HEK293 (cell line): ENCODE measurements at regions not wholly inside any gene's neighbourhood (a gene's known extent, or its start where the extent isn't known, plus 50 kb on each side); places are given as distances from the start of the nearest gene placed in this dataset.

Experiments used
- CTCF ChIA-PET: fragments of 350-600 bp; formaldehyde crosslinking; extraction: SDS; loops from one replicate; lab custom pipeline; 2021; ENCODE audit warnings: antibody characterized with exemption; lab: Yijun Ruan, JAX
- POLR2A ChIA-PET: fragments of 300-600 bp; formaldehyde crosslinking; extraction: SDS; loops from one replicate; lab custom pipeline; 2020; ENCODE audit warnings: antibody characterized with exemption, inconsistent platforms; lab: Yijun Ruan, JAX
- H3K27ac ChIP-seq: fragments of 200-500 bp; sonication (Bioruptor generic); 2 replicates; pipeline ENCODE4 v1.5.1; 2014; ENCODE audit warnings: low read depth, low read length, control low read depth, inconsistent platforms; ENCODE audit errors: extremely low read depth
- H3K36me3 ChIP-seq, 2 experiments: fragments of 200-500 bp in 1 of 2; sonication (Bioruptor generic) in 1 of 2; 1 replicate in 1 of 2; 2 replicates in 1 of 2; pipeline ENCODE4 v1.5.1; 2014 to 2017; ENCODE audit warnings: inconsistent platforms in 2 of 2, low read length in 2 of 2; ENCODE audit not compliant: control insufficient read depth in 2 of 2, insufficient read depth in 1 of 2
- H3K4me1 ChIP-seq: fragments of 200-500 bp; sonication (Bioruptor generic); 2 replicates; pipeline ENCODE4 v1.5.1; 2014; ENCODE audit warnings: mild to moderate bottlenecking, low read length, inconsistent platforms; ENCODE audit not compliant: control insufficient read depth, insufficient read depth
- H3K4me3 ChIP-seq: 2 replicates; pipeline ENCODE4 v1.5.1; 2011; ENCODE audit warnings: low read depth, mild to moderate bottlenecking, control low read depth, low read length, moderate library complexity
- H3K9me3 ChIP-seq: fragments of 200-500 bp; sonication (Bioruptor generic); 2 replicates; pipeline ENCODE4 v1.5.1; 2014; ENCODE audit warnings: low read depth, low read length, inconsistent platforms; ENCODE audit not compliant: control insufficient read depth, insufficient read depth
- BCL11B ChIP-seq: fragments of 450-650 bp; formaldehyde crosslinking; IDR thresholded peaks from 2 replicates; pipeline ENCODE4 v1.5.1; 2016; ENCODE audit warnings: low read depth, missing biosample characterization, missing genetic modification characterization
- GLIS2 ChIP-seq: fragments of 450-650 bp; formaldehyde crosslinking; IDR thresholded peaks from 2 replicates; pipeline ENCODE4 v1.5.1; 2016; ENCODE audit warnings: missing biosample characterization, missing genetic modification characterization
- HOXA7 ChIP-seq: sonication (generic); formaldehyde crosslinking; IDR thresholded peaks from 2 replicates; pipeline ENCODE4 v1.8.1; 2022; ENCODE audit warnings: missing genetic modification reagents, borderline replicate concordance
- RBAK ChIP-seq: fragments of 450-650 bp; formaldehyde crosslinking; IDR thresholded peaks from 2 replicates; pipeline ENCODE4 v1.5.1; 2016; ENCODE audit warnings: missing biosample characterization, missing genetic modification characterization
- TCF7L2 ChIP-seq: IDR thresholded peaks from 2 replicates; pipeline ENCODE4 v1.6.1; 2011; ENCODE audit warnings: low read depth, mild to moderate bottlenecking, inconsistent platforms, low read length, moderate library complexity, borderline replicate concordance
- ZBTB21 ChIP-seq: fragments of 450-650 bp; formaldehyde crosslinking; IDR thresholded peaks from 2 replicates; pipeline ENCODE4 v1.5.1; 2017; ENCODE audit warnings: missing biosample characterization, missing genetic modification characterization
- ZFP3 ChIP-seq: fragments of 450-650 bp; formaldehyde crosslinking; IDR thresholded peaks from 2 replicates; pipeline ENCODE4 v1.5.1; 2016; ENCODE audit warnings: low read depth, missing biosample characterization, missing genetic modification characterization
- ZNF112 ChIP-seq: fragments of 450-650 bp; formaldehyde crosslinking; IDR thresholded peaks from 2 replicates; pipeline ENCODE4 v1.5.0; 2017; ENCODE audit warnings: missing biosample characterization, missing genetic modification characterization
- ZNF169 ChIP-seq: fragments of 450-650 bp; formaldehyde crosslinking; IDR thresholded peaks from 2 replicates; pipeline ENCODE4 v1.5.1; 2016; ENCODE audit warnings: missing biosample characterization, missing genetic modification characterization
- ZNF174 ChIP-seq: fragments of 450-650 bp; formaldehyde crosslinking; IDR thresholded peaks from 2 replicates; pipeline ENCODE4 v1.5.0; 2017; ENCODE audit warnings: missing biosample characterization, mild to moderate bottlenecking, missing genetic modification characterization
- ZNF19 ChIP-seq: fragments of 450-650 bp; formaldehyde crosslinking; IDR thresholded peaks from 2 replicates; pipeline ENCODE4; 2016; ENCODE audit warnings: missing biosample characterization, missing genetic modification characterization, low read depth
- ZNF2 ChIP-seq: fragments of 450-650 bp; formaldehyde crosslinking; IDR thresholded peaks from 2 replicates; pipeline ENCODE4 v1.5.1; 2016; ENCODE audit warnings: missing biosample characterization, missing genetic modification characterization
- ZNF23 ChIP-seq: fragments of 450-650 bp; formaldehyde crosslinking; IDR thresholded peaks from 2 replicates; pipeline ENCODE4 v1.5.1; 2016; ENCODE audit warnings: missing biosample characterization, missing genetic modification characterization, borderline replicate concordance
- ZNF239 ChIP-seq: fragments of 450-650 bp; formaldehyde crosslinking; IDR thresholded peaks from 2 replicates; pipeline ENCODE4 v1.5.1; 2016; ENCODE audit warnings: missing biosample characterization, missing genetic modification characterization
- ZNF266 ChIP-seq: fragments of 450-650 bp; formaldehyde crosslinking; IDR thresholded peaks from 2 replicates; pipeline ENCODE4 v1.5.1; 2016; ENCODE audit warnings: missing biosample characterization, missing genetic modification characterization, low read depth
- ZNF302 ChIP-seq: fragments of 450-650 bp; formaldehyde crosslinking; IDR thresholded peaks from 2 replicates; pipeline ENCODE4 v1.5.1; 2016; ENCODE audit warnings: missing biosample characterization, missing genetic modification characterization, low read depth
- ZNF404 ChIP-seq: fragments of 450-650 bp; formaldehyde crosslinking; IDR thresholded peaks from 2 replicates; pipeline ENCODE4 v1.5.1; 2017; ENCODE audit warnings: missing biosample characterization, missing genetic modification characterization
- ZNF521 ChIP-seq: fragments of 450-650 bp; formaldehyde crosslinking; IDR thresholded peaks from 2 replicates; pipeline ENCODE4 v1.5.1; 2017; ENCODE audit warnings: missing biosample characterization, mild to moderate bottlenecking, missing genetic modification characterization
- ZNF548 ChIP-seq: fragments of 450-650 bp; formaldehyde crosslinking; IDR thresholded peaks from 2 replicates; pipeline ENCODE4 v1.5.1; 2016; ENCODE audit warnings: missing biosample characterization, missing genetic modification characterization
- ZNF621 ChIP-seq: fragments of 450-650 bp; formaldehyde crosslinking; IDR thresholded peaks from 2 replicates; pipeline ENCODE4 v1.5.1; 2017; ENCODE audit warnings: missing biosample characterization, missing genetic modification characterization
- ZNF792 ChIP-seq: fragments of 450-650 bp; formaldehyde crosslinking; IDR thresholded peaks from 2 replicates; pipeline ENCODE4 v1.5.1; 2016; ENCODE audit warnings: missing biosample characterization, missing genetic modification characterization
- TF ChIP-seq, protein P1 (sequence below): fragments of 450-650 bp; formaldehyde crosslinking; IDR thresholded peaks from 2 replicates; pipeline ENCODE4 v1.5.1; 2016; ENCODE audit warnings: missing biosample characterization, missing genetic modification characterization, low read depth
- TF ChIP-seq, protein P2 (sequence below): fragments of 450-650 bp; formaldehyde crosslinking; IDR thresholded peaks from 2 replicates; pipeline ENCODE4 v1.5.1; 2017; ENCODE audit warnings: missing biosample characterization, missing genetic modification characterization
- TF ChIP-seq, protein P3 (sequence below): fragments of 450-650 bp; formaldehyde crosslinking; IDR thresholded peaks from 2 replicates; pipeline ENCODE4 v1.5.1; 2017; ENCODE audit warnings: missing biosample characterization, missing genetic modification characterization
- TF ChIP-seq, protein P4 (sequence below): fragments of 450-650 bp; formaldehyde crosslinking; IDR thresholded peaks from 2 replicates; pipeline ENCODE4 v1.5.1; 2016; ENCODE audit warnings: missing biosample characterization, missing genetic modification characterization

DNA sequence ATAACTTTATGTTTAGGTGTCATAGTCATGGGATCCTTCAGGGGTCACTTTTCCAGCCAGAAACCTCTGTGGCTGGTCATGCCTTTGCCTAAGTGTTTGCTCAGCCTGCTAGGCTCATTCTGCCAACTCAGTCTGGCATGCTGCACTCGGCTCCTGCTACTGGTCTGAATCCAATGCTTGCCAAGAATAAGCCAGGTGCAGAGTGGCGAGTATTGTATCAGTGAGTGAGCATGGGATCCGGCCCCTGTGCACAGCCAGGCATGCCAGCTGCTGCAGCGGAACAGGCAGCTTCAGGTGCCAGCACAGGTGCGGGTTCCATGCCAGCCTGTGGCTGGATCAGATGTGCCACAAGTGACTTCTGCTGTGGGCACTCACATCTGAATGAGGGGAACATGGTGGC is 1269.3 kb upstream of the CNTN5 start:
- ChIA-PET CTCF (no interaction called here), POLR2A (no interaction called here)
- Histone ChIP-seq H3K9me3 (no peaks in the 10 kb centered on the region), H3K4me1 (no peaks in the 10 kb centered on the region), H3K27ac (no peak overlapping the region), H3K36me3 (no peaks in the 10 kb centered on the region), H3K4me3 (no peak overlapping the region)
- TF ChIP-seq, protein P1, sequence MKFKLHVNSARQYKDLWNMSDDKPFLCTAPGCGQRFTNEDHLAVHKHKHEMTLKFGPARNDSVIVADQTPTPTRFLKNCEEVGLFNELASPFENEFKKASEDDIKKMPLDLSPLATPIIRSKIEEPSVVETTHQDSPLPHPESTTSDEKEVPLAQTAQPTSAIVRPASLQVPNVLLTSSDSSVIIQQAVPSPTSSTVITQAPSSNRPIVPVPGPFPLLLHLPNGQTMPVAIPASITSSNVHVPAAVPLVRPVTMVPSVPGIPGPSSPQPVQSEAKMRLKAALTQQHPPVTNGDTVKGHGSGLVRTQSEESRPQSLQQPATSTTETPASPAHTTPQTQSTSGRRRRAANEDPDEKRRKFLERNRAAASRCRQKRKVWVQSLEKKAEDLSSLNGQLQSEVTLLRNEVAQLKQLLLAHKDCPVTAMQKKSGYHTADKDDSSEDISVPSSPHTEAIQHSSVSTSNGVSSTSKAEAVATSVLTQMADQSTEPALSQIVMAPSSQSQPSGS (tag by site-specific recombination): no peak
- no peak for TF ChIP-seq ZNF2 (tag by site-specific recombination)
- no peak for TF ChIP-seq GLIS2 (tag by site-specific recombination)
- TF ChIP-seq ZNF266: no peak
- TF ChIP-seq ZNF302: no peak
- TF ChIP-seq ZNF621 (tag by site-specific recombination): no peak
- no peak for TF ChIP-seq ZFP3 (tag by site-specific recombination)
- TF ChIP-seq HOXA7 (CRISPR knock-in tag): no peak
- TF ChIP-seq ZNF792: no peak
- TF ChIP-seq, protein P2, sequence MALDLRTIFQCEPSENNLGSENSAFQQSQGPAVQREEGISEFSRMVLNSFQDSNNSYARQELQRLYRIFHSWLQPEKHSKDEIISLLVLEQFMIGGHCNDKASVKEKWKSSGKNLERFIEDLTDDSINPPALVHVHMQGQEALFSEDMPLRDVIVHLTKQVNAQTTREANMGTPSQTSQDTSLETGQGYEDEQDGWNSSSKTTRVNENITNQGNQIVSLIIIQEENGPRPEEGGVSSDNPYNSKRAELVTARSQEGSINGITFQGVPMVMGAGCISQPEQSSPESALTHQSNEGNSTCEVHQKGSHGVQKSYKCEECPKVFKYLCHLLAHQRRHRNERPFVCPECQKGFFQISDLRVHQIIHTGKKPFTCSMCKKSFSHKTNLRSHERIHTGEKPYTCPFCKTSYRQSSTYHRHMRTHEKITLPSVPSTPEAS (tag by site-specific recombination): no peak
- no peak for TF ChIP-seq ZNF404 (tag by site-specific recombination)
- TF ChIP-seq, protein P3, sequence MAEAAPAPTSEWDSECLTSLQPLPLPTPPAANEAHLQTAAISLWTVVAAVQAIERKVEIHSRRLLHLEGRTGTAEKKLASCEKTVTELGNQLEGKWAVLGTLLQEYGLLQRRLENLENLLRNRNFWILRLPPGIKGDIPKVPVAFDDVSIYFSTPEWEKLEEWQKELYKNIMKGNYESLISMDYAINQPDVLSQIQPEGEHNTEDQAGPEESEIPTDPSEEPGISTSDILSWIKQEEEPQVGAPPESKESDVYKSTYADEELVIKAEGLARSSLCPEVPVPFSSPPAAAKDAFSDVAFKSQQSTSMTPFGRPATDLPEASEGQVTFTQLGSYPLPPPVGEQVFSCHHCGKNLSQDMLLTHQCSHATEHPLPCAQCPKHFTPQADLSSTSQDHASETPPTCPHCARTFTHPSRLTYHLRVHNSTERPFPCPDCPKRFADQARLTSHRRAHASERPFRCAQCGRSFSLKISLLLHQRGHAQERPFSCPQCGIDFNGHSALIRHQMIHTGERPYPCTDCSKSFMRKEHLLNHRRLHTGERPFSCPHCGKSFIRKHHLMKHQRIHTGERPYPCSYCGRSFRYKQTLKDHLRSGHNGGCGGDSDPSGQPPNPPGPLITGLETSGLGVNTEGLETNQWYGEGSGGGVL (tag by site-specific recombination): no peak
- TF ChIP-seq ZNF239 (tag by site-specific recombination): no peak
- no peak for TF ChIP-seq RBAK
- TF ChIP-seq, protein P4, sequence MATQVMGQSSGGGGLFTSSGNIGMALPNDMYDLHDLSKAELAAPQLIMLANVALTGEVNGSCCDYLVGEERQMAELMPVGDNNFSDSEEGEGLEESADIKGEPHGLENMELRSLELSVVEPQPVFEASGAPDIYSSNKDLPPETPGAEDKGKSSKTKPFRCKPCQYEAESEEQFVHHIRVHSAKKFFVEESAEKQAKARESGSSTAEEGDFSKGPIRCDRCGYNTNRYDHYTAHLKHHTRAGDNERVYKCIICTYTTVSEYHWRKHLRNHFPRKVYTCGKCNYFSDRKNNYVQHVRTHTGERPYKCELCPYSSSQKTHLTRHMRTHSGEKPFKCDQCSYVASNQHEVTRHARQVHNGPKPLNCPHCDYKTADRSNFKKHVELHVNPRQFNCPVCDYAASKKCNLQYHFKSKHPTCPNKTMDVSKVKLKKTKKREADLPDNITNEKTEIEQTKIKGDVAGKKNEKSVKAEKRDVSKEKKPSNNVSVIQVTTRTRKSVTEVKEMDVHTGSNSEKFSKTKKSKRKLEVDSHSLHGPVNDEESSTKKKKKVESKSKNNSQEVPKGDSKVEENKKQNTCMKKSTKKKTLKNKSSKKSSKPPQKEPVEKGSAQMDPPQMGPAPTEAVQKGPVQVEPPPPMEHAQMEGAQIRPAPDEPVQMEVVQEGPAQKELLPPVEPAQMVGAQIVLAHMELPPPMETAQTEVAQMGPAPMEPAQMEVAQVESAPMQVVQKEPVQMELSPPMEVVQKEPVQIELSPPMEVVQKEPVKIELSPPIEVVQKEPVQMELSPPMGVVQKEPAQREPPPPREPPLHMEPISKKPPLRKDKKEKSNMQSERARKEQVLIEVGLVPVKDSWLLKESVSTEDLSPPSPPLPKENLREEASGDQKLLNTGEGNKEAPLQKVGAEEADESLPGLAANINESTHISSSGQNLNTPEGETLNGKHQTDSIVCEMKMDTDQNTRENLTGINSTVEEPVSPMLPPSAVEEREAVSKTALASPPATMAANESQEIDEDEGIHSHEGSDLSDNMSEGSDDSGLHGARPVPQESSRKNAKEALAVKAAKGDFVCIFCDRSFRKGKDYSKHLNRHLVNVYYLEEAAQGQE (tag by site-specific recombination): no peak
- no peak for TF ChIP-seq ZNF521
- TF ChIP-seq ZNF19: no peak
- no peak for TF ChIP-seq BCL11B
- TF ChIP-seq ZBTB21: no peak

DNA sequence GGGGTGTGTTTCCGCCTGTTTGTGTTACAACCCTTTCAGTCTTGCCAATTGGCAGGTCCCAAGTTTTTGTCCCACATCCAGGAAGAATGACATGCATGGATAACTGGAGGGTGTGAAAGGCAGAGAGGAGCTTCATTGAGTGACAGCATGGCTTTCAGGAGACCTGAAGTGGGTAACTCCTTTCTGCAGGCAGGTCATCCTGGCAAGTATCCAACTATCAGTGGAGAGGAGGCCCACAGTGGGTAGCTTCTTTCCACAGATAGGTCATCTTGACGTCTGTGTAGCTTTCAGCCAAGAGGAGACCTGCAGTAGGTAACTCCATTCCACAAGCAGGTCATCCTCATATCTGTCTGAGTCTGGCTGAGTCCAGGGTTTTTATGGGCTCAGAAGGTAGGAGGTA is 1268.8 kb upstream of the CNTN5 start:
- Histone ChIP-seq H3K27ac (no peak overlapping the region), H3K36me3 (no peaks in the 10 kb centered on the region), H3K4me3 (no peak overlapping the region), H3K4me1 (no peaks in the 10 kb centered on the region), H3K9me3 (no peaks in the 10 kb centered on the region)
- ChIA-PET CTCF (no interaction called here), POLR2A (no interaction called here)
- TF ChIP-seq ZNF169 (tag by site-specific recombination): no peak
- no peak for TF ChIP-seq ZNF174 (tag by site-specific recombination)
- TF ChIP-seq ZNF23 (tag by site-specific recombination): no peak
- no peak for TF ChIP-seq ZNF548 (tag by site-specific recombination)
- no peak for TF ChIP-seq ZNF112 (tag by site-specific recombination)
- TF ChIP-seq TCF7L2: no peak
